H9 (cell line): ENCODE measurements at regions not wholly inside any gene's neighbourhood (a gene's known extent, or its start where the extent isn't known, plus 50 kb on each side); places are given as distances from the start of the nearest gene placed in this dataset.

Experiments used
- DNase-seq: peaks from one replicate; pipeline ENCODE4 v3.0.0-alpha.2; 2017
- H2AFZ ChIP-seq: one replicate; pipeline ENCODE4 v1.6.1; 2013; ENCODE audit warnings: mild to moderate bottlenecking, low read length, control low read depth, moderate library complexity
- H2AK5ac ChIP-seq: 2 replicates; pipeline ENCODE4 v1.6.1; 2013; ENCODE audit warnings: low read length, control low read depth, mixed read lengths; ENCODE audit not compliant: insufficient read length
- H2BK120ac ChIP-seq: one replicate; pipeline ENCODE4 v1.6.1; 2013; ENCODE audit warnings: low read depth, mild to moderate bottlenecking, low read length, control low read depth, inconsistent platforms; ENCODE audit not compliant: poor library complexity, severe bottlenecking
- H2BK12ac ChIP-seq: 2 replicates; pipeline ENCODE4 v1.6.1; 2013; ENCODE audit warnings: low read length, control low read depth, mixed read lengths, low read depth; ENCODE audit not compliant: insufficient read length
- H2BK15ac ChIP-seq: 2 replicates; pipeline ENCODE4 v1.6.1; 2013; ENCODE audit warnings: low read depth, low read length, control low read depth
- H2BK20ac ChIP-seq: one replicate; pipeline ENCODE4 v1.6.1; 2013; ENCODE audit warnings: low read depth, mild to moderate bottlenecking, low read length, control low read depth, inconsistent platforms; ENCODE audit not compliant: poor library complexity, severe bottlenecking
- H2BK5ac ChIP-seq: 2 replicates; pipeline ENCODE4 v1.6.1; 2013; ENCODE audit warnings: low read length, control low read depth, mixed read lengths; ENCODE audit not compliant: insufficient read length
- H3K14ac ChIP-seq: 2 replicates; pipeline ENCODE4 v1.6.1; 2013; ENCODE audit warnings: low read length, control low read depth; ENCODE audit not compliant: insufficient read depth
- H3K18ac ChIP-seq: 2 replicates; pipeline ENCODE4 v1.6.1; 2013; ENCODE audit warnings: low read depth, mild to moderate bottlenecking, mixed read lengths, low read length, control low read depth; ENCODE audit not compliant: insufficient read length
- H3K23ac ChIP-seq: 2 replicates; pipeline ENCODE4 v1.6.1; 2013; ENCODE audit warnings: low read length, control low read depth, mixed read lengths, low read depth; ENCODE audit not compliant: insufficient read length
- H3K23me2 ChIP-seq: 2 replicates; pipeline ENCODE4 v1.6.1; 2013; ENCODE audit warnings: low read depth, mild to moderate bottlenecking, mixed read lengths, low read length, control low read depth; ENCODE audit not compliant: insufficient read length, poor library complexity, severe bottlenecking
- H3K27ac ChIP-seq: 2 replicates; pipeline ENCODE4 v1.5.1; 2013; ENCODE audit warnings: low read length, control low read depth, mixed read lengths, low read depth; ENCODE audit not compliant: insufficient read length
- H3K27me3 ChIP-seq: 2 replicates; pipeline ENCODE4 v1.6.1; 2013; ENCODE audit warnings: low read length, control low read depth, inconsistent platforms; ENCODE audit not compliant: insufficient read depth
- H3K4ac ChIP-seq: 2 replicates; pipeline ENCODE4 v1.6.1; 2013; ENCODE audit warnings: low read depth, mild to moderate bottlenecking, control low read depth, inconsistent platforms, low read length, moderate library complexity
- H3K4me1 ChIP-seq: 2 replicates; pipeline ENCODE4 v1.6.1; 2013; ENCODE audit warnings: low read length, control low read depth, inconsistent platforms; ENCODE audit not compliant: insufficient read depth
- H3K4me2 ChIP-seq: 2 replicates; pipeline ENCODE4 v1.6.1; 2013; ENCODE audit warnings: low read length, control low read depth, mixed read lengths; ENCODE audit not compliant: insufficient read length, insufficient read depth
- H3K56ac ChIP-seq: 2 replicates; pipeline ENCODE4 v1.6.1; 2013; ENCODE audit warnings: low read depth, mild to moderate bottlenecking, mixed read lengths, low read length, control low read depth; ENCODE audit not compliant: insufficient read length
- H3K79me1 ChIP-seq: 2 replicates; pipeline ENCODE4 v1.6.1; 2013; ENCODE audit warnings: low read depth, mild to moderate bottlenecking, moderate library complexity, low read length, control low read depth, inconsistent platforms; ENCODE audit not compliant: insufficient read depth, poor library complexity, severe bottlenecking
- H3K79me2 ChIP-seq: 2 replicates; pipeline ENCODE4 v1.6.1; 2013; ENCODE audit warnings: low read length, control low read depth, inconsistent platforms; ENCODE audit not compliant: insufficient read depth
- H3K9ac ChIP-seq: 2 replicates; pipeline ENCODE4 v1.6.1; 2013; ENCODE audit warnings: low read length, control low read depth, mixed read lengths; ENCODE audit not compliant: insufficient read length; ENCODE audit errors: extremely low read depth
- H3K9me3 ChIP-seq: one replicate; pipeline ENCODE4 v1.6.1; 2013; ENCODE audit warnings: low read depth, low read length, inconsistent platforms; ENCODE audit not compliant: control insufficient read depth
- H3T11ph ChIP-seq: one replicate; pipeline ENCODE4 v1.6.1; 2013; ENCODE audit warnings: mild to moderate bottlenecking, low read length, control low read depth, inconsistent platforms
- H4K20me1 ChIP-seq: one replicate; pipeline ENCODE4 v1.6.1; 2013; ENCODE audit not compliant: control insufficient read depth, insufficient read length, insufficient read depth
- H4K5ac ChIP-seq: 2 replicates; pipeline ENCODE4 v1.6.1; 2013; ENCODE audit warnings: low read depth, mild to moderate bottlenecking, mixed read lengths, low read length, control low read depth; ENCODE audit not compliant: insufficient read length
- H4K8ac ChIP-seq: replicated peaks from 2 replicates; pipeline ENCODE4 v1.6.1; 2013; ENCODE audit warnings: low read length, control low read depth, mixed read lengths, low read depth; ENCODE audit not compliant: insufficient read length
- H4K91ac ChIP-seq: 2 replicates; pipeline ENCODE4 v1.6.1; 2013; ENCODE audit warnings: low read depth, mild to moderate bottlenecking, moderate library complexity, mixed read lengths, low read length, control low read depth; ENCODE audit not compliant: insufficient read length
- H3K27ac Mint-ChIP-seq, 3 experiments: 2 replicates in 2 of 3; 3 replicates in 1 of 3; pipeline ENCODE4 v1.8.0; 2020 to 2021; ENCODE audit warnings: mixed read lengths in 3 of 3, mild to moderate bottlenecking in 1 of 3, moderate library complexity in 1 of 3
- H3K27me3 Mint-ChIP-seq: 2 replicates; pipeline ENCODE4 v1.8.0; 2021; ENCODE audit warnings: low read depth, mild to moderate bottlenecking, moderate library complexity, mixed read lengths
- H3K36me3 Mint-ChIP-seq, 3 experiments: 2 replicates in 2 of 3; 3 replicates in 1 of 3; pipeline ENCODE4 v1.8.0; 2020 to 2021; ENCODE audit warnings: low read depth in 3 of 3, mixed read lengths in 3 of 3; ENCODE audit not compliant: insufficient read depth in 1 of 3
- H3K4me1 Mint-ChIP-seq, 2 experiments: 2 replicates each; pipeline ENCODE4 v1.8.0; 2020; ENCODE audit warnings: mixed read lengths in 2 of 2
- H3K4me3 Mint-ChIP-seq, 2 experiments: 2 replicates in 1 of 2; 3 replicates in 1 of 2; pipeline ENCODE4 v1.8.0; 2020 to 2021; ENCODE audit warnings: mild to moderate bottlenecking in 2 of 2, mixed read lengths in 2 of 2, moderate library complexity in 1 of 2
- H3K9me3 Mint-ChIP-seq, 2 experiments: 2 replicates in 1 of 2; 3 replicates in 1 of 2; pipeline ENCODE4 v1.8.0; 2020; ENCODE audit warnings: mild to moderate bottlenecking in 2 of 2, mixed read lengths in 2 of 2, moderate library complexity in 1 of 2
- WGBS: extraction: QIAGEN DNeasy Blood & Tissue Kit; methylation state at CpG from one replicate; pipeline ENCODE4 v1.1.7; 2013; ENCODE audit warnings: missing lambda C conversion rate, low lambda C conversion rate, mixed read lengths; ENCODE audit not compliant: insufficient read length; ENCODE audit errors: extremely low coverage; 5-methylcytosine and 5-hydroxymethylcytosine counted together
- TF ChIP-seq, protein P1 (sequence below): fragments of 200-600 bp; sonication (generic); conservative IDR thresholded peaks from 3 replicates; pipeline ENCODE4 v1.8.0; 2021; ENCODE audit warnings: antibody characterized with exemption, mild to moderate bottlenecking

DNA sequence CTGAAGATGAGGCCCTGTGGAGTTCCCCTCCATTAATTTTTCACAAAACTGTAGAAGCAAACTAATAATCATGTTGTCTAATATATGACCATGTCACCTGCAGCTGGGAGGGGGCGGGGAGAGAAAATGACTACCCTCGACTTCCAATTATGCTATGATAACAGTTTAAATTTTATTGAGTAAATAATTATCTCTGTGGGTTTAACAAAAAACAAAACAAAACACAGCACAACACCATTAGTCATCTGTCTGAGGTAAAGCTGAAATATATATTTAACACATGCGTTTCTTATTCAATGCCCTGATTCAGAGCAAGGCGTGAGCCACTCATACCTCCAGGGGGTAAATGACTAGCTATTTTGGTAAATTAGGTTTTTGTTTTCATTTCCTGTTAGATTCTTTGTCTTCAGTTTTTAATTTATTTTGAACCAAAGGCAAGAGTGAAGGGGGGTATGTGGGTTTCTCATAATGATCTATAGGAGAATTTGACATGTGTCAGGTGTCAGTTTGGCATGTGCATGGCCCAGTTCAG lies 77.4 kb upstream of the ZCCHC2 start:
- Mint-ChIP-seq H3K4me1 (peaks cover 15 to 19% of the 10 kb centered on the region in 2 experiments), H3K4me3 (no peak overlapping the region), H3K27ac (peak overlapping the region in 2 of 3 experiments; percentile 31 to 57; a peak in 3 of 7 replicates), H3K36me3 (peaks cover 0 to 4% (median 0%) of the 10 kb centered on the region in 3 experiments; a peak in 2 of 7 replicates), H3K27me3 (no peaks in the 10 kb centered on the region; the same call in 1 of the 2 replicates), H3K9me3 (no peaks in the 10 kb centered on the region)
- Histone ChIP-seq H3K23me2 (no peaks in the 10 kb centered on the region), H3K27ac (no peak overlapping the region), H2BK20ac (no peak overlapping the region), H3K9ac (no peak overlapping the region), H3K23ac (no peak overlapping the region), H3K79me1 (no peaks in the 10 kb centered on the region), H2BK12ac (no peak overlapping the region), H2BK120ac (no peak overlapping the region), H4K5ac (no peak overlapping the region), H4K91ac (no peak overlapping the region), H3K79me2 (no peaks in the 10 kb centered on the region), H3K4ac (no peak overlapping the region), H3K4me1 (peaks cover 2% of the 10 kb centered on the region; the same call in 1 of the 2 replicates), H3T11ph (no peak overlapping the region), H2AFZ (no peak overlapping the region), H3K18ac (no peak overlapping the region), H4K20me1 (no peaks in the 10 kb centered on the region), H3K9me3 (no peaks in the 10 kb centered on the region), H4K8ac (no peak overlapping the region), H3K14ac (no peak overlapping the region), H3K27me3 (no peaks in the 10 kb centered on the region), H2BK5ac (no peak overlapping the region), H2BK15ac (no peak overlapping the region), H3K4me2 (no peak overlapping the region), H2AK5ac (no peak overlapping the region), H3K56ac (no peak overlapping the region)
- TF ChIP-seq, protein P1, sequence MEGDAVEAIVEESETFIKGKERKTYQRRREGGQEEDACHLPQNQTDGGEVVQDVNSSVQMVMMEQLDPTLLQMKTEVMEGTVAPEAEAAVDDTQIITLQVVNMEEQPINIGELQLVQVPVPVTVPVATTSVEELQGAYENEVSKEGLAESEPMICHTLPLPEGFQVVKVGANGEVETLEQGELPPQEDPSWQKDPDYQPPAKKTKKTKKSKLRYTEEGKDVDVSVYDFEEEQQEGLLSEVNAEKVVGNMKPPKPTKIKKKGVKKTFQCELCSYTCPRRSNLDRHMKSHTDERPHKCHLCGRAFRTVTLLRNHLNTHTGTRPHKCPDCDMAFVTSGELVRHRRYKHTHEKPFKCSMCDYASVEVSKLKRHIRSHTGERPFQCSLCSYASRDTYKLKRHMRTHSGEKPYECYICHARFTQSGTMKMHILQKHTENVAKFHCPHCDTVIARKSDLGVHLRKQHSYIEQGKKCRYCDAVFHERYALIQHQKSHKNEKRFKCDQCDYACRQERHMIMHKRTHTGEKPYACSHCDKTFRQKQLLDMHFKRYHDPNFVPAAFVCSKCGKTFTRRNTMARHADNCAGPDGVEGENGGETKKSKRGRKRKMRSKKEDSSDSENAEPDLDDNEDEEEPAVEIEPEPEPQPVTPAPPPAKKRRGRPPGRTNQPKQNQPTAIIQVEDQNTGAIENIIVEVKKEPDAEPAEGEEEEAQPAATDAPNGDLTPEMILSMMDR, result no peak
- no peak for DNase-seq
- no CpG with 5 or more reads among the region's 4 CpGs for WGBS
